Aorta (tissue), 5 donors: ENCODE measurements at regions not wholly inside any gene's neighbourhood (a gene's known extent, or its start where the extent isn't known, plus 50 kb on each side); places are given as distances from the start of the nearest gene placed in this dataset.
A peak's percentile ranks its signal among the peaks of the same experiment; 100 is the strongest.

Source experiments
- ATAC-seq: fragments of 200-7000 bp; cut with Tn5 transposase; one replicate; pipeline ENCODE4 v1.9.1; 2022; ENCODE audit warnings: moderate library complexity; ENCODE audit not compliant: low FRiP score
- DNase-seq, 2 donors: peaks; one replicate each; pipeline ENCODE4 v3.0.0-alpha.2; 2020
- H3K27ac ChIP-seq, 2 donors: one replicate each; pipeline ENCODE4 v1.5.1; 2013; ENCODE audit warnings: low read length in 2 of 2, mild to moderate bottlenecking in 2 of 2, moderate library complexity in 2 of 2, control low read depth in 1 of 2, inconsistent platforms in 1 of 2, low read depth in 1 of 2
- H3K27me3 ChIP-seq, 2 donors: one replicate each; pipeline ENCODE4 v1.6.1; 2013; ENCODE audit warnings: control low read depth in 1 of 2, low read length in 1 of 2, mild to moderate bottlenecking in 1 of 2, moderate library complexity in 1 of 2; ENCODE audit not compliant: insufficient read depth in 2 of 2, control insufficient read depth in 1 of 2
- H3K36me3 ChIP-seq, 2 donors: one replicate each; pipeline ENCODE4 v1.6.1; 2013; ENCODE audit warnings: control low read depth in 1 of 2, low read length in 1 of 2, mild to moderate bottlenecking in 1 of 2; ENCODE audit not compliant: insufficient read depth in 2 of 2, control insufficient read depth in 1 of 2
- H3K4me1 ChIP-seq, 2 donors: one replicate each; pipeline ENCODE4 v1.6.1; 2013; ENCODE audit warnings: low read length in 2 of 2, control low read depth in 1 of 2, mild to moderate bottlenecking in 1 of 2, moderate library complexity in 1 of 2; ENCODE audit not compliant: insufficient read depth in 2 of 2, control insufficient read depth in 1 of 2
- H3K4me3 ChIP-seq, 2 donors: one replicate each; pipeline ENCODE4 v1.5.1; 2013; ENCODE audit warnings: low read length in 2 of 2, control low read depth in 1 of 2, mild to moderate bottlenecking in 1 of 2
- H3K9me3 ChIP-seq: one replicate; pipeline ENCODE4 v1.6.1; 2013; ENCODE audit warnings: mild to moderate bottlenecking, low read length; ENCODE audit not compliant: control insufficient read depth
- WGBS, 2 donors: extraction: QIAGEN DNeasy Blood & Tissue Kit; methylation state at CpG; one replicate each; pipeline ENCODE4 v1.1.7; 2013; 5-methylcytosine and 5-hydroxymethylcytosine counted together
- intact Hi-C, 2 donors: fragments of 100-400 bp; cut with DNase I; formaldehyde crosslinking; loops; one replicate each; pipeline versions ENCODE4 v1.14.2 to v1.15.0; 2022
- donor health status: healthy with polysubstance abuse.
- donor health status: Bipolar disorder and iron deficiency.
- donor health status: DM: no; HTN: no; CAD: no.
- donor health status: DM: no; HTN: no; CAD: no.
- donor health status: DM: yes; HTN: yes; CAD: no.

- WGBS, 2 donors, result 69 to 73% methylated on average over 2 of the region's 2 CpGs
- Histone ChIP-seq H3K4me1 (no peaks in the 10 kb centered on the region), H3K36me3 (no peaks in the 10 kb centered on the region), H3K4me3 (no peak overlapping the region), H3K27ac (no peak overlapping the region), H3K9me3 (no peaks in the 10 kb centered on the region), H3K27me3 (no peaks in the 10 kb centered on the region)
- no peak for DNase-seq
- no peak for ATAC-seq
- intact Hi-C loops, result no loop called here
Measured at GRCh38 chr21:18893406-18893805, 489.8 kb upstream of the TMPRSS15 start.

GRCh38 chr21:18894387-18894786 lies 490.8 kb upstream of the TMPRSS15 start:
- Histone ChIP-seq H3K27me3 (no peaks in the 10 kb centered on the region), H3K4me3 (no peak overlapping the region), H3K4me1 (no peaks in the 10 kb centered on the region), H3K27ac (no peak overlapping the region), H3K36me3 (no peaks in the 10 kb centered on the region), H3K9me3 (no peaks in the 10 kb centered on the region)
- 0 to 36% methylated on average over 1 of the region's 1 CpG for WGBS, 2 donors
- DNase-seq, result no peak
- ATAC-seq, result no peak
- intact Hi-C loops, result no loop called here

GRCh38 chr21:18899261-18899660 lies 495.7 kb upstream of the TMPRSS15 start:
- DNase-seq (no peak), ATAC-seq (no peak)
- H3K27ac ChIP-seq, result no peak overlapping the region
- no peaks in the 10 kb centered on the region for H3K36me3 ChIP-seq
- H3K27me3 ChIP-seq, result no peaks in the 10 kb centered on the region
- no peaks in the 10 kb centered on the region for H3K9me3 ChIP-seq
- intact Hi-C loops, result no loop called here
- no peak overlapping the region for H3K4me3 ChIP-seq
- H3K4me1 ChIP-seq, result no peaks in the 10 kb centered on the region

GRCh38 chr21:18902660-18903059 lies 499.1 kb upstream of the TMPRSS15 start:
- no peaks in the 10 kb centered on the region for H3K9me3 ChIP-seq
- DNase-seq (no peak), ATAC-seq (no peak)
- no peak overlapping the region for H3K4me3 ChIP-seq
- H3K36me3 ChIP-seq, result no peaks in the 10 kb centered on the region
- WGBS, 2 donors, result 83 to 89% methylated on average over 3 of the region's 3 CpGs
- no peaks in the 10 kb centered on the region for H3K4me1 ChIP-seq
- no peak overlapping the region for H3K27ac ChIP-seq
- H3K27me3 ChIP-seq, result no peaks in the 10 kb centered on the region
- intact Hi-C loops, result no loop called here

- Histone ChIP-seq H3K27ac (no peak overlapping the region), H3K4me1 (no peaks in the 10 kb centered on the region), H3K4me3 (no peak overlapping the region), H3K9me3 (no peaks in the 10 kb centered on the region), H3K27me3 (no peaks in the 10 kb centered on the region), H3K36me3 (no peaks in the 10 kb centered on the region)
- no peak for DNase-seq
- 25 to 34% methylated on average over 2 of the region's 2 CpGs for WGBS, 2 donors
- no peak for ATAC-seq
- intact Hi-C loops, result no loop called here
Measured at GRCh38 chr21:18907076-18907475, 503.5 kb upstream of the TMPRSS15 start.

GRCh38 chr21:18908641-18909040 lies 505.1 kb upstream of the TMPRSS15 start:
- intact Hi-C loops, result no loop called here
- WGBS, 2 donors, result 76 to 84% methylated on average over 4 of the region's 4 CpGs
- no peaks in the 10 kb centered on the region for H3K9me3 ChIP-seq
- no peak overlapping the region for H3K4me3 ChIP-seq
- H3K27ac ChIP-seq, result no peak overlapping the region
- no peak for DNase-seq
- ATAC-seq, result no peak
- no peaks in the 10 kb centered on the region for H3K27me3 ChIP-seq
- H3K4me1 ChIP-seq, result no peaks in the 10 kb centered on the region
- no peaks in the 10 kb centered on the region for H3K36me3 ChIP-seq

DNA sequence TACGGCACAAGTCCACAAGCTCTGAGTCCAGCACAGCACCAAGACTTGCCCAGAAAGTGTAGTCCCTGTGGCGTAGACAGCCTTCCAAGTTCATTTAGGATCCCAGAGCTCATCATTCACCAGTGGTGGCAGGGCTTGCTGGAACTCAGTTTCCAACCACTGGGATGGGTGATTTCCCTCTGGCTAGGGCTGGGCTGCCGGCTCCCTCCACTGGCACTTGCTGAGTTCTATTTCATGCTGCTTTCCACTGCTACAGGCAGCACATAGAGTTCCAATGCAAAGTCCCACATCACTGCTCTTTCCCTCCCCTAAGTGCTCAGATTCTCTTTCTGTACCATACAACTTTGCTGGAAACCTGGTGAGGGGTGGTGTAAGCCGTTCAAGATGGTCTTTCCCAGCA lies 510.3 kb upstream of the TMPRSS15 start:
- DNase-seq (no peak), ATAC-seq (peak; percentile 70)
- H3K27ac ChIP-seq, result no peak overlapping the region
- H3K9me3 ChIP-seq, result no peaks in the 10 kb centered on the region
- H3K36me3 ChIP-seq, result no peaks in the 10 kb centered on the region
- H3K4me1 ChIP-seq, result no peaks in the 10 kb centered on the region
- WGBS, 2 donors, result 61 to 75% methylated on average over 4 of the region's 4 CpGs
- H3K27me3 ChIP-seq, result no peaks in the 10 kb centered on the region
- intact Hi-C loops, result no loop called here
- H3K4me3 ChIP-seq, result no peak overlapping the region

DNA sequence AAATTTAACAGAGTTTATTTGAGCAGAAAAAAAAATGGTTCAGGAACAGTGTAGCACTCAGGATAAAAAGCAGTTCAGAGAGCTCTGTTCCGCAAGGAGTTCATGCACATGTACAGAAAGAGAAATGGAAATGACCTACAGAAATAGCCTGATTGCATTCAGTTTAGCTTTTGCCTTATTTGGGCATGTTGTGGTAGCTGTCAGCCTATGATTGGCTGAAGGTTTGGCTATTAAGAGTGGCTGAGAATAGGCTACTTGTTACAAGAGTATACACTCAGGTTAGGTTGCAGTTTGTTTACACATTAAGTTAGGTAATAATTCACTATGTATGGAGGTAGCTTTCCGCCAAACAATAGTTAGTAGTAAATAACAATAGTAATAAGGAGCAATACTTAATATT lies 511.0 kb upstream of the TMPRSS15 start:
- DNase-seq, result no peak
- Histone ChIP-seq H3K36me3 (no peaks in the 10 kb centered on the region), H3K9me3 (no peaks in the 10 kb centered on the region), H3K27ac (no peak overlapping the region), H3K4me3 (no peak overlapping the region), H3K27me3 (no peaks in the 10 kb centered on the region), H3K4me1 (no peaks in the 10 kb centered on the region)
- 67 to 70% methylated on average over 2 of the region's 2 CpGs for WGBS, 2 donors
- intact Hi-C loops, result no loop called here
- no peak for ATAC-seq

GRCh38 chr21:18917622-18918021 lies 514.0 kb upstream of the TMPRSS15 start:
- Histone ChIP-seq H3K4me1 (no peaks in the 10 kb centered on the region), H3K36me3 (no peaks in the 10 kb centered on the region), H3K4me3 (no peak overlapping the region), H3K27me3 (no peaks in the 10 kb centered on the region), H3K9me3 (no peaks in the 10 kb centered on the region), H3K27ac (no peak overlapping the region)
- intact Hi-C loops, result no loop called here
- no peak for DNase-seq
- WGBS, 2 donors, result 4 to 18% methylated on average over 6 of the region's 6 CpGs
- no peak for ATAC-seq
